Caki2 (cell line): ENCODE measurements at regions not wholly inside any gene's neighbourhood (a gene's known extent, or its start where the extent isn't known, plus 50 kb on each side); places are given as distances from the start of the nearest gene placed in this dataset.

Source experiments
- DNase-seq: peaks from one replicate; pipeline ENCODE4 v3.0.0-alpha.2; 2015; ENCODE audit warnings: low read depth
- in situ Hi-C: cut with HindIII; loops from 2 replicates; pipeline ENCODE4 v1.10.0; 2016; ENCODE audit warnings: low sequenced_read_pairs, low pct_unique_long_range_greater_than_20kb, mixed read lengths

GRCh38 chr2:2825062-2825461, 494.0 kb upstream of the MYT1L start:
- in situ Hi-C loops, result no loop called here
- no peak for DNase-seq

- in situ Hi-C loops, result no loop called here
- no peak for DNase-seq
These were observed 493.5 kb upstream of the MYT1L start for GRCh38 chr2:2824588-2824987.

GRCh38 chr2:2823061-2823753, 492.1 kb upstream of the MYT1L start:
- in situ Hi-C loops, result no loop called here
- DNase-seq, result no peak

GRCh38 chr2:2822143-2822542, 491.1 kb upstream of the MYT1L start:
- no peak for DNase-seq
- in situ Hi-C loops, result no loop called here

- in situ Hi-C loops, result no loop called here
- no peak for DNase-seq
These were observed 481.6 kb upstream of the MYT1L start for GRCh38 chr2:2812648-2813047.

- in situ Hi-C loops, result no loop called here
- no peak for DNase-seq
These were observed 481.0 kb upstream of the MYT1L start for GRCh38 chr2:2812117-2812516.

GRCh38 chr2:2810504-2810903, 479.4 kb upstream of the MYT1L start:
- in situ Hi-C loops, result no loop called here
- DNase-seq, result no peak

- in situ Hi-C loops, result no loop called here
- DNase-seq, result no peak
These were observed 478.7 kb upstream of the MYT1L start for GRCh38 chr2:2809771-2810170.

GRCh38 chr2:2808551-2809058, 477.5 kb upstream of the MYT1L start:
- DNase-seq, result no peak
- in situ Hi-C loops, result no loop called here

- DNase-seq, result no peak
- in situ Hi-C loops, result no loop called here
These were observed 475.6 kb upstream of the MYT1L start for GRCh38 chr2:2806711-2807110.

GRCh38 chr2:2805263-2805662, 474.2 kb upstream of the MYT1L start:
- DNase-seq, result no peak

GRCh38 chr2:2804528-2804927, 473.5 kb upstream of the MYT1L start:
- DNase-seq, result no peak
- in situ Hi-C loops, result no loop called here

More at GRCh38 chr2:2805263-2805662, 474.2 kb upstream of the MYT1L start:
- in situ Hi-C loops, result no loop called here

GRCh38 chr2:2801458-2801857, 470.4 kb upstream of the MYT1L start:
- in situ Hi-C loops, result no loop called here
- DNase-seq, result no peak

- in situ Hi-C loops, result no loop called here
- DNase-seq, result no peak
These were observed 469.6 kb upstream of the MYT1L start for GRCh38 chr2:2800697-2801096.

GRCh38 chr2:2800001-2800400, 468.9 kb upstream of the MYT1L start:
- in situ Hi-C loops, result no loop called here

GRCh38 chr2:2799151-2799697, 468.1 kb upstream of the MYT1L start:
- DNase-seq, result no peak
- in situ Hi-C loops, result no loop called here

More at GRCh38 chr2:2800001-2800400, 468.9 kb upstream of the MYT1L start:
- DNase-seq, result no peak

- in situ Hi-C loops, result no loop called here
These were observed 467.3 kb upstream of the MYT1L start for GRCh38 chr2:2798337-2798736.

GRCh38 chr2:2797797-2798196, 466.7 kb upstream of the MYT1L start:
- no peak for DNase-seq
- in situ Hi-C loops, result no loop called here

More at GRCh38 chr2:2798337-2798736, 467.3 kb upstream of the MYT1L start:
- no peak for DNase-seq

GRCh38 chr2:2796207-2796606, 465.1 kb upstream of the MYT1L start:
- no peak for DNase-seq
- in situ Hi-C loops, result no loop called here
